Tibial nerve (tissue), 4 donors: ENCODE measurements at regions not wholly inside any gene's neighbourhood (a gene's known extent, or its start where the extent isn't known, plus 50 kb on each side); places are given as distances from the start of the nearest gene placed in this dataset.

ENCODE experiments used
- DNase-seq, 2 donors: peaks; one replicate each; pipeline ENCODE4 v3.0.0-alpha.2; 2019; ENCODE audit warnings: low spot score in 2 of 2
- H3K27ac ChIP-seq, 4 donors: fragments of 200-600 bp; sonication (generic) in 3 of 4; one replicate each; pipeline ENCODE4 v1.5.1; 2017 to 2019; ENCODE audit warnings: mild to moderate bottlenecking in 1 of 4
- H3K27me3 ChIP-seq, 2 donors: fragments of 200-600 bp; sonication (generic) in 1 of 2; one replicate each; pipeline versions ENCODE4 v1.5.1 to v1.6.0; 2017 to 2019
- H3K36me3 ChIP-seq, 3 donors: fragments of 200-600 bp; sonication (generic); one replicate each; pipeline ENCODE4 v1.5.1; 2018 to 2019
- H3K4me1 ChIP-seq, 4 donors: fragments of 200-600 bp; sonication (generic) in 3 of 4; one replicate each; pipeline ENCODE4 v1.5.1; 2017 to 2019
- H3K4me3 ChIP-seq, 4 donors: fragments of 200-600 bp; sonication (generic) in 3 of 4; one replicate each; pipeline ENCODE4 v1.5.1; 2017 to 2019; ENCODE audit warnings: mild to moderate bottlenecking in 1 of 4, moderate library complexity in 1 of 4
- H3K9me3 ChIP-seq, 4 donors: fragments of 200-600 bp; sonication (generic) in 3 of 4; one replicate each; pipeline ENCODE4 v1.5.1; 2017 to 2019
- EP300 ChIP-seq, 2 donors: sonication (generic); formaldehyde crosslinking; IDR thresholded peaks; one replicate each; pipeline ENCODE4 v1.6.1; 2017; ENCODE audit warnings: antibody characterized with exemption in 2 of 2, mild to moderate bottlenecking in 1 of 2
- POLR2A ChIP-seq, 2 donors: fragments of 450-650 bp; IDR thresholded peaks; one replicate each; pipeline ENCODE4 v1.6.1; 2017; ENCODE audit warnings: antibody characterized with exemption in 2 of 2, mild to moderate bottlenecking in 2 of 2, moderate library complexity in 2 of 2
- WGBS, 2 donors: methylation state at CpG; one replicate each; pipeline ENCODE4 v1.1.5; 2018; 5-methylcytosine and 5-hydroxymethylcytosine counted together
- TF ChIP-seq, protein P1 (sequence below), 5 experiments: fragments of 200-600 bp in 3 of 5; fragments of 450-650 bp in 2 of 5; sonication (generic) in 3 of 5; IDR thresholded peaks; one replicate each; pipeline ENCODE4 v1.5.1; 2016 to 2019; ENCODE audit warnings: antibody characterized with exemption in 5 of 5, mild to moderate bottlenecking in 3 of 5, moderate library complexity in 2 of 5

DNA sequence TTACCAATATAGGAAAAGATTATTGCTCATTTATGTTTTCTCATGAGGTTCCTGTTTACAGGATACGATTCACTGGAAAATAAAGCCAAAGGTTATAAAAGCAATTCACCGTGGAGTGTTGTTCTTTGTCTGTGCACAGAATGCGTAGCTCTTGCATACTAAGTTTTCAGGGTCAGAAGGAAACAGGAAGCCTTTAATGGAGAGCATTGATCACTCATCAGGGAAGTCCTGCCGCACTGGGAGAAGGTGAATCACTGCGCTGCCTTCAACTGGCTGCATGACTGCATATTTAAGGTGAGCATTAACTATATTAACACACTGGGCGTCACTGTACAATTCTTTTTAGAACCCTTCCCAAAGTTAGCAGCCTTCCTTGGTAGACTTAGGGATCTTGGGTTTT lies 74.1 kb upstream of the SYK start:
- TF ChIP-seq EP300 (IDR thresholded peaks at IDR 0.05) (no peak), POLR2A (IDR thresholded peaks at IDR 0.05) (no peak)
- TF ChIP-seq, protein P1, sequence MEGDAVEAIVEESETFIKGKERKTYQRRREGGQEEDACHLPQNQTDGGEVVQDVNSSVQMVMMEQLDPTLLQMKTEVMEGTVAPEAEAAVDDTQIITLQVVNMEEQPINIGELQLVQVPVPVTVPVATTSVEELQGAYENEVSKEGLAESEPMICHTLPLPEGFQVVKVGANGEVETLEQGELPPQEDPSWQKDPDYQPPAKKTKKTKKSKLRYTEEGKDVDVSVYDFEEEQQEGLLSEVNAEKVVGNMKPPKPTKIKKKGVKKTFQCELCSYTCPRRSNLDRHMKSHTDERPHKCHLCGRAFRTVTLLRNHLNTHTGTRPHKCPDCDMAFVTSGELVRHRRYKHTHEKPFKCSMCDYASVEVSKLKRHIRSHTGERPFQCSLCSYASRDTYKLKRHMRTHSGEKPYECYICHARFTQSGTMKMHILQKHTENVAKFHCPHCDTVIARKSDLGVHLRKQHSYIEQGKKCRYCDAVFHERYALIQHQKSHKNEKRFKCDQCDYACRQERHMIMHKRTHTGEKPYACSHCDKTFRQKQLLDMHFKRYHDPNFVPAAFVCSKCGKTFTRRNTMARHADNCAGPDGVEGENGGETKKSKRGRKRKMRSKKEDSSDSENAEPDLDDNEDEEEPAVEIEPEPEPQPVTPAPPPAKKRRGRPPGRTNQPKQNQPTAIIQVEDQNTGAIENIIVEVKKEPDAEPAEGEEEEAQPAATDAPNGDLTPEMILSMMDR (IDR thresholded peaks at IDR 0.05): no peak
- no peak for DNase-seq
- H3K4me3 ChIP-seq: no peak overlapping the region
- no peaks in the 10 kb centered on the region for H3K27me3 ChIP-seq
- no peaks in the 10 kb centered on the region for H3K9me3 ChIP-seq
- 39 to 48% methylated on average over 6 of the region's 6 CpGs for WGBS, 2 donors
- H3K36me3 ChIP-seq: no peaks in the 10 kb centered on the region
- no peaks in the 10 kb centered on the region for H3K4me1 ChIP-seq
- no peak overlapping the region for H3K27ac ChIP-seq

DNA sequence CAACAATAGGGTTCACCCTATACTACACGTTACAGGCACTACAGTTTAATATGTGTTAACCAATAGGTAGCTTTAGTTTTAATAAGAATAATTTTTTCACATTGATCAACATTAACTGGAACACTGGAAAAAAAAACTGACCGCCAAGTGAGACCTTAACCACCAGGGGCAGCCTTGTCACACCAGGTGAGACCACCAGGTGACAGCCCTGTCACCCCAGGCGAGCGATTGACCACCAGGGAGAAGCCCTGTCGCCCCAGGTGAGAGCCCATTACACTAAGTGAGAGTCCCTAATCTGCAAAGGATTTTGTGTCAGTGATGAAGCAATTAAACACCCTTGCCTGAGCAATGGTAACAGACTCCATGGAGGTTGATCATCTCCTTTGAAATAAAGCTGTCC lies 75.4 kb upstream of the SYK start:
- Histone ChIP-seq H3K9me3 (no peaks in the 10 kb centered on the region), H3K27me3 (no peaks in the 10 kb centered on the region), H3K36me3 (no peaks in the 10 kb centered on the region), H3K27ac (no peak overlapping the region), H3K4me3 (no peak overlapping the region), H3K4me1 (no peaks in the 10 kb centered on the region)
- no peak for DNase-seq
- 78 to 90% methylated on average over 5 of the region's 5 CpGs for WGBS, 2 donors
- TF ChIP-seq, protein P1 (IDR thresholded peaks at IDR 0.05): no peak
- TF ChIP-seq POLR2A (IDR thresholded peaks at IDR 0.05) (no peak), EP300 (IDR thresholded peaks at IDR 0.05) (no peak)

DNA sequence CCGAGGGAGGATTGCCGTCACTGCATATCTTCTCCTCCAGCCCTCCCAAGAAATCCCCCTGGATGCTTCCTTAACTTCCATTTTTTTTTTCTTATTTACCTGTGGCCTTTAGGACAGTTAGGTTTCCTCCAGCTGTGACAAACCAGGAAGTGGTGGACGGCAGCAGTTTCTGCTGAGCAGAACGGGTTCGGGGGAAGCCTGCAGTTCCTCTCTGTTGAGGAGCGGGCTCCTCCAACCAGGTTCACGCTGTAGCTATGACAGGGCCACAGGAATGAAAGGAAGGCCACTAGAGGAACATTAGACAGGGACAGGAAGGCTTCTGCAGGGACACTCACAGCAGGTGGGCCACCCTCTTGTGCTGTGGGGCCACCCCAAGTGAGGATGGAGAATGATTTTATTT lies 76.7 kb upstream of the SYK start:
- Histone ChIP-seq H3K27me3 (no peaks in the 10 kb centered on the region), H3K9me3 (no peaks in the 10 kb centered on the region), H3K4me3 (no peak overlapping the region), H3K36me3 (no peaks in the 10 kb centered on the region), H3K4me1 (no peaks in the 10 kb centered on the region), H3K27ac (no peak overlapping the region)
- 85 to 92% methylated on average over 7 of the region's 7 CpGs for WGBS, 2 donors
- no peak for DNase-seq
- TF ChIP-seq, protein P1 (IDR thresholded peaks at IDR 0.05): no peak
- TF ChIP-seq EP300 (IDR thresholded peaks at IDR 0.05) (no peak), POLR2A (IDR thresholded peaks at IDR 0.05) (no peak)

DNA sequence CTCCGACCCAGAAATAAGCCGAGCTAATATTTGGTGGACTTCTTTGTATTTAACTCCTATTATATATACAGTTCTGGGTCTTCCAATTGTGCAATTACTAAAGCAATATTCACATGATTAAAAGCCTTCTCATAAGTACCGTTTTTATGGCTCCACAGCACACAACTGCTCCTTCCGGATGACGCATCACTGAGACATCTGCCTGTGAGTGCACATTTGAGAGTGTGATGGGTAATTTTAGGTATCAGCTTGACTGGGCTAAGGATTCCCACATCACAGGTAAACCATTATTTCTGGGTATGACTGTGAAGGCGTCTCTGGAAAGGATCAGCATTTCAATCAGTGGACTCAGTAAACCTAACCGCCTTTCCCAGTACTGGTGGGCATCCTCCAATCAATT lies 77.5 kb upstream of the SYK start:
- TF ChIP-seq EP300 (IDR thresholded peaks at IDR 0.05): no peak
- TF ChIP-seq POLR2A (IDR thresholded peaks at IDR 0.05): no peak
- TF ChIP-seq, protein P1 (IDR thresholded peaks at IDR 0.05): no peak
- Histone ChIP-seq H3K27me3 (no peaks in the 10 kb centered on the region), H3K4me3 (no peak overlapping the region), H3K27ac (no peak overlapping the region), H3K9me3 (no peaks in the 10 kb centered on the region), H3K36me3 (no peaks in the 10 kb centered on the region), H3K4me1 (no peaks in the 10 kb centered on the region)
- no peak for DNase-seq
- WGBS, 2 donors: 86 to 91% methylated on average over 7 of the region's 7 CpGs

DNA sequence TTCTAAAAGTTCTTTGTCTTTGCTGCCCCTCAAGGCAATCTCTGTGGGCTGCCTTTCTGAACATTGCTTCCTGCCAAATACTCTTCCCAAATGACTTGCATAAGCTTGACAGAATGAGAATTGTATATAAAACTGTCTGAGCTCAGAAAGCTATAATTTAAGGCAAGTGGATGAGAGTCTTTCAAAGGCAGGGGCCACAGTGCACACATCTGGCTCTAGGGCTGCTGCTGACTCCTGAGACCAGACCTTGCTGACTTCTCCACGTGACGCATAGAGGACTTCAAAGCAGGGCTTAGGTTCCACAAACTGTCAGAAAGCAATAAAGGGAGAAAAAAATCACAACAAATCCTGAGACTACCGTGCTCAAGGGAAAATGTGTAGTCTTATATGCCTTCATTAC lies 79.4 kb upstream of the DIRAS2 start:
- H3K4me1 ChIP-seq: no peaks in the 10 kb centered on the region
- H3K36me3 ChIP-seq: no peaks in the 10 kb centered on the region
- H3K9me3 ChIP-seq: peaks cover 0 to 2% (median 0%) of the 10 kb centered on the region in 4 donors
- no peak for TF ChIP-seq EP300 (IDR thresholded peaks at IDR 0.05)
- TF ChIP-seq POLR2A (IDR thresholded peaks at IDR 0.05): no peak
- TF ChIP-seq, protein P1 (IDR thresholded peaks at IDR 0.05): no peak
- no peak overlapping the region for H3K27ac ChIP-seq
- DNase-seq: no peak
- no peaks in the 10 kb centered on the region for H3K27me3 ChIP-seq
- H3K4me3 ChIP-seq: no peak overlapping the region
- WGBS, 2 donors: 18 to 25% methylated on average over 3 of the region's 3 CpGs
